ENCODE measurements at regions not wholly inside any gene's neighbourhood (a gene's known extent, or its start where the extent isn't known, plus 50 kb on each side); places are given as distances from the start of the nearest gene placed in this dataset.

DNA sequence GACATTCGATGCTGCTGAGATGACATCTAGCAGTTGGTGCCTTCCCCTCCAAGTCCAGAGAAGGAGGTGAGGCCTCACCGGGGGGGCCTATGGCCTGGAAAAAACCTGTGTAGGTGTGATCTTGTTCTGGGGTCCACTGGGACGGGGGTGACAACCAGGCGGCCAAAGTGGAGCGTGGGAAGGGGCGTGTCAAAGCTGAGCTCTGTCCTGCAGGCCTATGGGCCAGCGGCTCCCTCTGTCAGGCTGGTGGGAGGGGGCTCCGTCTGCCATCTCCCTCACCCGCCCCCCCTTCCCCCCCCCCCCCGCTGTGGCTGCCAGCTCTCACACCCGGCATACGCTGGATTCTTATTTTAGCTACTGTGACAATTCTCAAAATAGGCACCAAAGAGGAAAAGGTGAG is 56.7 kb upstream of the UQCRFS1 start:
- Histone ChIP-seq H3K4me1 (ENCODE audit: control insufficient read depth in 2 of 2, insufficient read depth in 1 of 2, low read depth in 1 of 2, low read length in 2 of 2) (no peaks in the 10 kb centered on the region), H3K36me3 (replicated peaks in 1 of 2; ENCODE audit: control insufficient read depth in 2 of 2, insufficient read depth in 2 of 2, low read length in 2 of 2) (peaks cover 0 to 2% of the 10 kb centered on the region in 2 donors), H3K4me3 (ENCODE audit: low read length in 2 of 2) (no peak overlapping the region), H2BK120ac (ENCODE audit: low read depth, low read length) (no peak overlapping the region), H4K91ac (ENCODE audit: low read depth, low read length, poor library complexity) (no peak overlapping the region), H3K9ac (ENCODE audit: low read depth, low read length, poor library complexity) (no peak overlapping the region), H2AFZ (ENCODE audit: low read length) (no peak overlapping the region), H3K14ac (ENCODE audit: low read length) (no peak overlapping the region), H2BK12ac (ENCODE audit: low read length) (no peak overlapping the region), H2AK5ac (ENCODE audit: low read depth, low read length) (no peak overlapping the region), H3K18ac (ENCODE audit: low read length) (no peak overlapping the region), H2BK5ac (ENCODE audit: low read length) (no peak overlapping the region), H3K27ac (replicated peaks; ENCODE audit: low read length) (no peak overlapping the region), H4K8ac (ENCODE audit: low read depth, low read length) (no peak overlapping the region), H3K4ac (ENCODE audit: low read length) (no peak overlapping the region), H3K27me3 (ENCODE audit: control insufficient read depth in 3 of 3, insufficient read depth in 3 of 3, low read depth in 1 of 3, low read length in 3 of 3) (peaks cover 0 to 16% (median 0%) of the 10 kb centered on the region in 3 experiments), H3K9me3 (replicated peaks in 1 of 2; ENCODE audit: control insufficient read depth in 2 of 2, insufficient read depth in 1 of 2, low read depth in 1 of 2, low read length in 2 of 2) (peaks cover 0 to 3% of the 10 kb centered on the region in 2 donors), H3K4me2 (ENCODE audit: insufficient read depth, low read length, poor library complexity, severe bottlenecking) (no peak overlapping the region), H2BK15ac (ENCODE audit: low read length) (no peak overlapping the region), H3K79me1 (ENCODE audit: low read depth, low read length) (no peaks in the 10 kb centered on the region), H3K23ac (ENCODE audit: low read depth, low read length, poor library complexity) (no peak overlapping the region)
- no peak for DNase-seq (ENCODE audit: low spot score)
- no CpG with 5 or more reads among the region's 12 CpGs for WGBS, 2 donors (ENCODE audit: extremely low coverage in 2 of 2, insufficient read length in 2 of 2, insufficient replicate concordance in 1 of 2)

- DNase-seq (ENCODE audit: low spot score): no peak
These were observed 58.4 kb upstream of the UQCRFS1 start for GRCh38 chr19:29271341-29271740.

DNA sequence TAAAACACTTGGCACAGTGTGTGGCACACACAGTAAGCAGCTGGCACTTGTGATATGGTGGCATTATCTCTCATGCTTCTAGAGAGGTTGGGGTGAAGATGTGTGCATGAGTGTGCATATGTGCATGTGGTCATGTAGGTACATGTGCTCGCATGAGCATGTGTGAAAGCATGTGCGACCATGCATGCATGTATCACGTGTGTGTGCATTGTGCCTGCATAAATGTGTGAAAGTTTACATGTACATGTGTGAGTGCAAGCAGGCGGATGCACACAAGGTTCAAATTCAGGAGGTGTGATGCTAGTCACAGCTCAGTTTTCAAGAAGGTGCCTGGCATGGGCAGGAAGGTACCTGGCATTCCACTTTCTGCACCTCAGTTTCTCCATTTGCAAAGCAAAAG is 59.0 kb upstream of the UQCRFS1 start:
- Histone ChIP-seq H3K27me3 (ENCODE audit: control insufficient read depth in 3 of 3, insufficient read depth in 3 of 3, low read depth in 1 of 3, low read length in 3 of 3) (peaks cover 0 to 12% (median 0%) of the 10 kb centered on the region in 3 experiments), H2BK5ac (ENCODE audit: low read length) (no peak overlapping the region), H3K4me2 (ENCODE audit: insufficient read depth, low read length, poor library complexity, severe bottlenecking) (no peak overlapping the region), H3K9me3 (replicated peaks in 1 of 2; ENCODE audit: control insufficient read depth in 2 of 2, insufficient read depth in 1 of 2, low read depth in 1 of 2, low read length in 2 of 2) (peaks cover 0 to 3% of the 10 kb centered on the region in 2 donors), H3K9ac (ENCODE audit: low read depth, low read length, poor library complexity) (no peak overlapping the region), H3K4me3 (ENCODE audit: low read length in 2 of 2) (peak overlapping the region in 1 of 2 donors; percentile 2), H2AK5ac (ENCODE audit: low read depth, low read length) (no peak overlapping the region), H2AFZ (ENCODE audit: low read length) (no peak overlapping the region), H3K4ac (ENCODE audit: low read length) (no peak overlapping the region), H3K23ac (ENCODE audit: low read depth, low read length, poor library complexity) (no peak overlapping the region), H3K14ac (ENCODE audit: low read length) (no peak overlapping the region), H2BK15ac (ENCODE audit: low read length) (no peak overlapping the region), H3K4me1 (ENCODE audit: control insufficient read depth in 2 of 2, insufficient read depth in 1 of 2, low read depth in 1 of 2, low read length in 2 of 2) (peaks cover 0 to under 1% of the 10 kb centered on the region in 2 donors), H3K18ac (ENCODE audit: low read length) (no peak overlapping the region), H3K36me3 (replicated peaks in 1 of 2; ENCODE audit: control insufficient read depth in 2 of 2, insufficient read depth in 2 of 2, low read length in 2 of 2) (peaks cover 0 to 2% of the 10 kb centered on the region in 2 donors), H2BK120ac (ENCODE audit: low read depth, low read length) (no peak overlapping the region), H4K8ac (ENCODE audit: low read depth, low read length) (no peak overlapping the region), H2BK12ac (ENCODE audit: low read length) (no peak overlapping the region), H4K91ac (ENCODE audit: low read depth, low read length, poor library complexity) (no peak overlapping the region), H3K79me1 (ENCODE audit: low read depth, low read length) (no peaks in the 10 kb centered on the region), H3K27ac (replicated peaks; ENCODE audit: low read length) (no peak overlapping the region)
- no CpG with 5 or more reads among the region's 4 CpGs for WGBS, 2 donors (ENCODE audit: extremely low coverage in 2 of 2, insufficient read length in 2 of 2, insufficient replicate concordance in 1 of 2)
- DNase-seq (ENCODE audit: low spot score): no peak

More at GRCh38 chr19:29271341-29271740, 58.4 kb upstream of the UQCRFS1 start:
- H3K23ac ChIP-seq (ENCODE audit: low read depth, low read length, poor library complexity): no peak overlapping the region
- H3K4me1 ChIP-seq (ENCODE audit: control insufficient read depth in 2 of 2, insufficient read depth in 1 of 2, low read depth in 1 of 2, low read length in 2 of 2): no peaks in the 10 kb centered on the region
- no peak overlapping the region for H3K18ac ChIP-seq (ENCODE audit: low read length)
- H3K4ac ChIP-seq (ENCODE audit: low read length): no peak overlapping the region
- no peak overlapping the region for H2AFZ ChIP-seq (ENCODE audit: low read length)
- no peak overlapping the region for H3K4me2 ChIP-seq (ENCODE audit: insufficient read depth, low read length, poor library complexity, severe bottlenecking)
- peaks cover 0 to 2% of the 10 kb centered on the region in 2 donors for H3K36me3 ChIP-seq (replicated peaks in 1 of 2; ENCODE audit: control insufficient read depth in 2 of 2, insufficient read depth in 2 of 2, low read length in 2 of 2)
- H3K79me1 ChIP-seq (ENCODE audit: low read depth, low read length): no peaks in the 10 kb centered on the region
- no peak overlapping the region for H2AK5ac ChIP-seq (ENCODE audit: low read depth, low read length)
- no peak overlapping the region for H2BK15ac ChIP-seq (ENCODE audit: low read length)
- peaks cover 0 to 3% of the 10 kb centered on the region in 2 donors for H3K9me3 ChIP-seq (replicated peaks in 1 of 2; ENCODE audit: control insufficient read depth in 2 of 2, insufficient read depth in 1 of 2, low read depth in 1 of 2, low read length in 2 of 2)
- H3K9ac ChIP-seq (ENCODE audit: low read depth, low read length, poor library complexity): peak overlapping the region; percentile 52
- H2BK120ac ChIP-seq (ENCODE audit: low read depth, low read length): no peak overlapping the region
- no peak overlapping the region for H3K27ac ChIP-seq (replicated peaks; ENCODE audit: low read length)
- H2BK5ac ChIP-seq (ENCODE audit: low read length): no peak overlapping the region
- H4K91ac ChIP-seq (ENCODE audit: low read depth, low read length, poor library complexity): no peak overlapping the region
- no peak overlapping the region for H4K8ac ChIP-seq (ENCODE audit: low read depth, low read length)
- WGBS, 2 donors (ENCODE audit: extremely low coverage in 2 of 2, insufficient read length in 2 of 2, insufficient replicate concordance in 1 of 2): no CpG with 5 or more reads among the region's 3 CpGs
- no peak overlapping the region for H2BK12ac ChIP-seq (ENCODE audit: low read length)
- no peak overlapping the region for H3K4me3 ChIP-seq (ENCODE audit: low read length in 2 of 2)
- H3K27me3 ChIP-seq (ENCODE audit: control insufficient read depth in 3 of 3, insufficient read depth in 3 of 3, low read depth in 1 of 3, low read length in 3 of 3): peaks cover 0 to 13% (median 0%) of the 10 kb centered on the region in 3 experiments
- H3K14ac ChIP-seq (ENCODE audit: low read length): no peak overlapping the region

DNA sequence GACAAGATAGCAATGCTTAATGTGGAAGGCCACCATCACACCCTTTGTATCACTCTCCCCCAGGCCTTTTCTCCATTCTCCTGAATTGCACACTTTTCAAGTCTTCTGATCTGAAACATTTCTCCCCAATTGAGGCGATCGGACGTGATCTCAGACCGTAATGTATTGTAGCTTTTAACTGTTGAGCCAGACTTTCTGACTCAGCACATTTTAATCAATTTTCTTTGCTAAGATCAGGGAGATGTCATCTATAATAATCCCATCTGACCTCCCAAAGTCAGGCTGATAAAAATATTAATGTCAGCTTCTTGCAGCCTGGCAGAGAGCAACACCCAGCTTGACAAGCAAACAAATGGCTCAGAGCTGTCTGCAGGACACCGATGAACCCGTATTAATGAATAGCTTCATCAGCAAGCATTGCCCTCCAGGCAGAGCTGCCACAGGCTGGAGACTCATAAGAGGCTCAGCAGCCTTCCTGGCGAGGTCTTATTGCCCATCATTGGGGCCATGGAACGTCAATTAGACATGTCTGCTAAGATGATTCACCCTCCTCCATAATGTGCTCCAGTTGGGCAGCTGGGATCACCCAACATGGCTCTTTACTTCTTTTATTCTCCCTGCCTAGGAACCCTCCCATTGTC is 60.2 kb upstream of the UQCRFS1 start:
- no CpG with 5 or more reads among the region's 8 CpGs for WGBS, 2 donors (ENCODE audit: extremely low coverage in 2 of 2, insufficient read length in 2 of 2, insufficient replicate concordance in 1 of 2)
- Histone ChIP-seq H3K36me3 (replicated peaks in 1 of 2; ENCODE audit: control insufficient read depth in 2 of 2, insufficient read depth in 2 of 2, low read length in 2 of 2) (peaks cover 0 to 2% of the 10 kb centered on the region in 2 donors), H3K4me2 (ENCODE audit: insufficient read depth, low read length, poor library complexity, severe bottlenecking) (no peak overlapping the region), H3K14ac (ENCODE audit: low read length) (no peak overlapping the region), H2BK12ac (ENCODE audit: low read length) (no peak overlapping the region), H3K27me3 (ENCODE audit: control insufficient read depth in 3 of 3, insufficient read depth in 3 of 3, low read depth in 1 of 3, low read length in 3 of 3) (peaks cover 0 to 12% (median 0%) of the 10 kb centered on the region in 3 experiments), H4K91ac (ENCODE audit: low read depth, low read length, poor library complexity) (no peak overlapping the region), H3K9me3 (replicated peaks in 1 of 2; ENCODE audit: control insufficient read depth in 2 of 2, insufficient read depth in 1 of 2, low read depth in 1 of 2, low read length in 2 of 2) (peaks cover 0 to 3% of the 10 kb centered on the region in 2 donors), H3K9ac (ENCODE audit: low read depth, low read length, poor library complexity) (no peak overlapping the region), H2AK5ac (ENCODE audit: low read depth, low read length) (no peak overlapping the region), H2BK120ac (ENCODE audit: low read depth, low read length) (no peak overlapping the region), H3K18ac (ENCODE audit: low read length) (no peak overlapping the region), H2BK5ac (ENCODE audit: low read length) (no peak overlapping the region), H2AFZ (ENCODE audit: low read length) (no peak overlapping the region), H3K27ac (replicated peaks; ENCODE audit: low read length) (no peak overlapping the region), H3K79me1 (ENCODE audit: low read depth, low read length) (no peaks in the 10 kb centered on the region), H4K8ac (ENCODE audit: low read depth, low read length) (no peak overlapping the region), H3K4me3 (ENCODE audit: low read length in 2 of 2) (no peak overlapping the region), H3K4ac (ENCODE audit: low read length) (no peak overlapping the region), H3K23ac (ENCODE audit: low read depth, low read length, poor library complexity) (no peak overlapping the region), H3K4me1 (ENCODE audit: control insufficient read depth in 2 of 2, insufficient read depth in 1 of 2, low read depth in 1 of 2, low read length in 2 of 2) (peaks cover 0 to 3% of the 10 kb centered on the region in 2 donors), H2BK15ac (ENCODE audit: low read length) (no peak overlapping the region)
- no peak for DNase-seq (ENCODE audit: low spot score)

Data from neuronal stem cell (in vitro differentiated cells).